ACHN (cell line): ENCODE measurements at regions not wholly inside any gene's neighbourhood (a gene's known extent, or its start where the extent isn't known, plus 50 kb on each side); places are given as distances from the start of the nearest gene placed in this dataset.
A peak's percentile ranks its signal among the peaks of the same experiment; 100 is the strongest.

Source experiments
- DNase-seq: peaks from one replicate; pipeline ENCODE4 v3.0.0-alpha.2; 2015
- in situ Hi-C: cut with HindIII; loops from 2 replicates; pipeline ENCODE4 v1.10.0; 2017; ENCODE audit warnings: low sequenced_read_pairs, low pct_ligation_motif_present, low pct_unique_long_range_greater_than_20kb

DNA sequence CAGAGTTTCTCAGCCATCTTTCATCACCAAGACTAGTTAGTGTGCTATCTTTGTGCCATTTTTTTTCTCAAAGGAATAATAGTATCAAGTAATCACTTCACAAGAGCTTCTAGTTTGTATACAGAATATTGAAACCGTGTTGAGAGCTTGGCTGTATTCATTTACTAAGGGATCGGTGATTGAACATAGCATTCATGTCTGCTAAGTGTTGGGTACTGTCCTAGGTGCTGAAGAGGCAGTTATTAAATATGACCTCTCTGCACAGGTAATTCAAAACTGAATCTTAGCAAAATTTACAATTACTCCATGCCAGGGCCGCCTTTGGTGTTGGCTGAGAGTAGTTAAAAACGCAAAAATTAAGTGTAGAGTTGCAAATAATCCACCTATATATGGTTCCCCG, 355.3 kb upstream of the RORA start:
- no peak for DNase-seq
- in situ Hi-C loops: no loop called here

DNA sequence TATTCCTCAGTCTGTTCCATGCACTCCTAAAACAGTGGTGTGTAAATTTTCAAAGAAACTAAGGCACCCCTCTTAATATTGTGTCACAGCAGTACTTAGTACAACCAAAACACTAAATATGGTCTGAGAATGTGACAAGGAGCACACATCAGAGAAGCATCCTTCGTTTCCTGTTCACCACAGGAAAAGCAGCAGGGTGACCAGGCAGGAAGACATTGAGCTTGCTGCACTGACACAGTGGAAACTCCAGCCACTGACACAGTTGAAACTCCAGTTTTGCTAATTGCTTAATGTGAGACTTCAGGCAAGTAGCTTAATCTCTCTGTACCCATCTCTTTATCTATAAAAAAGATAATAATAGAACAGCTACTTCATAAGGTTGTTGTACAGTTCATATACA, 353.0 kb upstream of the RORA start:
- no peak for DNase-seq
- in situ Hi-C loops: no loop called here

DNA sequence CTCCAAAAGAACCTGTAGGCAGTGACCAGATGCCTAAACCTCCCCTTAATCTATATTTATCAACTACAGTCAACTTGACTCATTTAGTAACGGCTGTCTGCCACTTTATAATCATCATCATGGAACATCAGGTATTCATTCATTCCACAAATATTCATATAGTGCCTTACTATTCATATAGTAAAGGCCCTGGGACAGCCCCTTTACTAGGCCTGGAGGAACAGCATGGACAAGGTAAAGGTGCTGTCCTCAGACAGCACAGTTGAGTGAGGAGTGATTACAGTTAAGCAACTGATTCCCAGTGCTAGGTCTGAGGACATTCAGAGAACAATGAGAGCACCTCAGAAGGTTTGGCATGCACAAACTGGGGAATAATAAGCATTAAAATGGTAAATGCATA, 346.5 kb upstream of the RORA start:
- DNase-seq: no peak
- in situ Hi-C loops: no loop called here

DNA sequence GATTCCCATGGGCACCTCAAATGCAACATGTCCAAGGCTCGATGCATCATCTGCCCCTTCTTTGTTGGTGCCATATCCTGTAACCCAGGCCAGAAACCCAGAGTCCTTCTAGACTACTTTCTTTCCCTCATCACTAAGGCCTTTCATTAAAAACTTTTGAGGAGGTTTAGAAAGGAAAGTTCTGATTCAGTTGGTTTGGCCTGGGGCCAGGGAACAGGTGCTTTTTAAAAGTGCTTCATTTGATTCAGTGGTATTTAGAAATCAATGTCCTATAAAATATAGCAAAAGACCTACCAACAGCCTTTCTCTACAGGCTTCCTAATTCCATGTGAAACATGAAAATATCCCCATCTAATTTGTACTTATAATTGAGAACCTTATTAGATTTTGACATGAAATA, 341.9 kb upstream of the RORA start:
- in situ Hi-C loops: no loop called here
- no peak for DNase-seq

DNA sequence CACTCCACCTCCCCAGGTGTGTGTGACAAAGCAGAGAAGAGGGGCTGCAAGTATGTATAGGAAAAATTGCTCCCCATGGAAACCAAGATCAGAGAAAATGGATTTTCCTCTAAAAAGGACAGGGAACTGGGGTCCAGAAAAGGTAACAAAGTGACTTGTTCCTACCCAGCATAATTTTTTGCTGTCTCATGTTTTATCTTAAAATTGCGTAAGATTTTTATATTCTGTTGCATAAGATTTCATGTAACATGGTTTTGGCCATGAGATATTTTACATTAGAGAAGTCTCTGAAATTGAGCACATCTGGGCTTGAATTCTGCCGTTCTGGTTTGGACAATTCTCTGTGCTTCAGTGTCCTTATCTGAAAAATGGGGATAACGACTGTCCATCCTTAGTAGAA, 335.7 kb upstream of the RORA start:
- no peak for DNase-seq
- in situ Hi-C loops: no loop called here

DNA sequence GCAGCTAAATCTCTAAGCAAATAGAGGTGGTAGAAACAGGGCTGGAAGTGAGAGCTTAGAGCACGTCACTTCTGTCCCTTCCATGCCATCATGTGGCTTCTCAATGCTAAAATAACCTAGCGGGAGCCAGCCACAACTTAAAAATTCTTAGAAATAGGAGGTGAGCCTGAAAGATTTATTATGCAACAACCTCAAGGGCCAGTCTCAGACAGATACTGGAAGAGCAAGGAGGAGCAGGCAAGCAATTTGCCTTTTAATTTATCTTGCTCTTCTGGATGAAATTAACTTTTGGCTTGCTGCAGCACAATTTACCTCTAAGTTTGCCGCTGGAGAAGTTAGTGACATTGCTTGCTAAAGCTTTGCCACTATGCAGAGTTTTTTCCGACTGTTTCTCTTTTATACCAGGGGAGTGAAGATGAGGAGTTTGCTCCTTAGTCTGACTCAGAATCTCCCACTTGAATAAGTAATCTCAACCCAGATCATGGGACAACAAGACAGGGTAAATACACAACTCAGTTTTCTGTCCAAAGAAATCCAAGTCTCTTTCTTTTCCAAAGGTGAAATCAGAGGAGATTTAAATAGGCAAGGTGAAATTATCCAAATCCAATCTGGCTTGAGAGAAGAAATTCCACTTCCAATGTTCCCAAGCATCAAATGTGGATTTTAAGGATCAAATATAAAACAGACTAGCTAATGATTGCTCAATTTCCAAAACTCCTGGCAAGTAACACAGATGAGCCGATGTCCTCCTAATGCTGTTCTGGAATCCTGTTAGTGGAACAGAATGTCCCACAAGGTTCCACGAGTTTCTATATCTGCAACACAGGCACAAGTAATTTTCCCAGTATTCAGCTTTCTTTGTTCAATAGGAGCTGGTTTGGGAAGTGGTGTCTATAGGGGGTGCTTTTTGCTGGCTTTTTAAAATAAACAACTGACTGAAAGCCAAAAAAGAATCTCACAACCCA, 329.4 kb upstream of the RORA start:
- no peak for DNase-seq
- in situ Hi-C loops: no loop called here

DNA sequence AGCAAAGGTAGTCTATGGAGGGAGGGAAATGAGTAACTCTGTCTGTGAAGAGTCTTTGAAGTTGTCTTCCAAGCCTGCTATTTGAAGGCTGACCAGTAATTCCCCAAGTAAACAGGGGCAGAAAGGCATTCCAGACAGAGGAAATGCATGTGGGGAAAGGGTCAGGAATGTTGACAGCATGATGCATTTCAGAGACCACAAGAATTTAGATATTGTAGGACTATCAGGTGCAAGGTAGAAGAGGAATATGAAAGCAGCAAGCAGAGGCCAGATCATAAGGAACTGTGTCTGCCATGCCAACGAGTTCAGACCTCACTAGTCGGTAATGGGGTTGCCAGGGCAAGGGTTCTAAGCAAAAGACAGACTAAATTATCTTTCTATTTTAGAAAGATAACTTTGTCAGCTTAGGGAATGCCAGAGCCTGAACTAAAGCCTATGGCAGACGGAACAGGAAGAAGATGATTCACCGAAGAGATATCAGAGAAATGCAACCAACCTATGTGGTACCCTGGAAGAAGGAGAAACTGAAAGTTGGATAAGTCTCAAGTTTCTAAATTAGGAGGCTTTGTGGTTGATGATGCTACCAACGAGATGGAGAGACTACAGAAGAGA, 327.0 kb upstream of the RORA start:
- peak; percentile 78 for DNase-seq
- in situ Hi-C loops: no loop called here

DNA sequence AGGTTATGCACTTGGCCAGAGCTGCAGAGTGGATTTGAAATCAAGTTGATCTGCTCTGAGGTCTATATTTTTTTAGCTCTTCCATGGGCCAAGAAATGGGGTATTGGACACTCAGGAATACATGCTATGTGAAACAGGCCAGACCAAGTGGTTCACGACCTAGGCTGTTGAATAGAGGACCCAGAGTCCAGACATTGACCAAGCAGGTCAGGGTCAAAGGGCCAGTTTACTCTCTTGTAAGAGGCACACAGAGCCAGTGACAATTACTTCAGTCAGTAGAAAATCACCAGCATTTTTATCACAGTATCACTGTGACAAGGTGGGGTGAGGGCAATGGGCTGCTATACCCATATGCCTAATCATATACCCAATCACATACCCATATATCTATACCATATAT, 320.6 kb upstream of the RORA start:
- in situ Hi-C loops: no loop called here
- no peak for DNase-seq

DNA sequence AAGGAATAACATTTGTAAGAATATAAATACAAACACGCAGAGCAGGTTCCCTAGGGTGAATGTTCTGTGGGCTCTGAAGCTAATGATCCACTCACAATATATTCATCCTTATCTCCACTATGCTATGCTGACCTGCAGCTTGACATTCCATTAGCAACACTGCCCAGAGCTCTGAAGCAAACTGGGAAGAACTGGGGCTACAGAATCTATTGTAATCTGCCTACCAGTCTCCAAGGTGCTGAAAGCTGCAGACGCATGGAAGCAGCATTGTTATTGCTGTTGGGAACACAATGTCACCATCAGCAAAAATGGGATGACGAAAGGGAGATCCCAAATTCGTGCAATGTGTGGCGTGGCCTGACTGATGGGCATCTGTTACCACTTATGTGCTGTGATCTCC, 316.7 kb upstream of the RORA start:
- no peak for DNase-seq
- in situ Hi-C loops: no loop called here

DNA sequence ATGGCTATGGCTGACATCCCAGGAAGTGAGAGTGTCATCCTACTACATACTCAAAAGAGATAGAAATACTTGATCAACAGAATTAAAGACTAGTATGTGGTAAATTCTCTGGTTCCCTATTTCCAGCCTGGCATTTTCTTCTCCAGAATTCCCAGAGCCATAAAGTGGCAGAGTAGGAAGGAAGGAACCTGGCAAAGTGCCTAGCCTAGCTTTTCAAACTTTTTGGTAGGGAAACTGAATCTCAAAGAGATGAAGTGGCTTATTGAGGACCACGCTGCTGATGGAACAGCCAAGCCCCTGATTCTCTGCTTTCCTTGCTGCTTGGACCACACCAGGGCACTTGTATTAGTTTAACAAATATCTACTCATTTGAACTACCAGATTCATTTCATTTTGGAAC, 312.4 kb upstream of the RORA start:
- DNase-seq: no peak
- in situ Hi-C loops: no loop called here

DNA sequence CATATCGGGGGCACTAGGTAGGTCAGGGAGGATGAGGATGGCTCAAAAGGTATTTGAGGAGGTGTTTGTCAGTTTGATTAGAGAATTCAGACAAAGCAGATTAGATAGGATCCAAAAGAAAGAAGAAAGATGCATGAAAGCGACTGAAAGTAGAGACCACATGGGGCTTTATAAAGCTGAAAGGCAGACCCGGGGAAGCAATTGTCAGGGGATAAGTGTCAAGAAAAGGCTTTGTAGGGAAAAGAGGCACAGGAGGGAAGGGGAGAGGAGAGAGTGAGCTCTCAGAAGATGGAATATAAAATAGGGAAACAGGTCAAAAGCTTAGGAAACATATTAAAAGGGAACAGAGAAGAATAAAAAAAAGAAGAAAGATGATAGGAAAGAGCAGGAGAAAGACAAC, 308.2 kb upstream of the RORA start:
- no peak for DNase-seq
- in situ Hi-C loops: no loop called here

DNA sequence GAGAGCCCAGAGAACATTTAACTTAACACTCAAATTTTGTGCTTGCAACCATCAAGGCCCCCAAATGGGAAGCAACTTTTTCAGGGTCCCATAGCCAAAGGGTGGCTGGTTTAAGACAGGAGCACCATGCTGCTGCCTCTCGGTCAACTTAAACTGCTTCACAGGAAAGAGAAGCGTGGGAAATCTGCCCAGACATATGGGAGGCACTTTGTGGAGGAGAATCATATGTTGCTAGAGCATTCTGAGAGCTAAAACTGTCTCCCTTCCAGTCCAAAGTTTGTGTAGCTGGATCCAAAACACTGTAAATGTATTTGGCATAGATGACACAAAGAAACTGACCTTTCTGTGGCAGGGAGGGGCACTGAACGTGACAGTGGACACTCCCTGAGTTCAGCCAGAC, 305.9 kb upstream of the RORA start:
- DNase-seq: no peak
- in situ Hi-C loops: no loop called here

DNA sequence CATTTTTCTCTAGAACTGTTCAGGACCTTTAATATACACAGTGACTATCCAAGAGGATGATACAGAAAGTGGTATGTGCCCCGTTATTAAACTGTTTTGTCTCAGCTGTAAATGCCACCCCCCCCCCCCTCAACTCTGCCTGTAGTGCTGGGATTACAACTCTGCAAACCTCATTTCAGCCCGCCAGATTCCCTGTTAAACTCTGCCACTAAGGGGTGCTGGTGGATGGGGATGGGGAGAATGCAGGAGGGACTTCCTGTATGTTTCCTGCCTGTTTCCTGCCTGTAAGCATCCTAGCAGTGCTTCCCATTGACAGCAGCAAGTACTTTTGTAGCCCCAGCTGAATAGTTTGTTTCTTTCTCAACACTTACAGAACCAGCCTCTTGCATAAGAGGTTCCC, 301.7 kb upstream of the RORA start:
- in situ Hi-C loops: no loop called here
- peak; percentile 19 for DNase-seq

DNA sequence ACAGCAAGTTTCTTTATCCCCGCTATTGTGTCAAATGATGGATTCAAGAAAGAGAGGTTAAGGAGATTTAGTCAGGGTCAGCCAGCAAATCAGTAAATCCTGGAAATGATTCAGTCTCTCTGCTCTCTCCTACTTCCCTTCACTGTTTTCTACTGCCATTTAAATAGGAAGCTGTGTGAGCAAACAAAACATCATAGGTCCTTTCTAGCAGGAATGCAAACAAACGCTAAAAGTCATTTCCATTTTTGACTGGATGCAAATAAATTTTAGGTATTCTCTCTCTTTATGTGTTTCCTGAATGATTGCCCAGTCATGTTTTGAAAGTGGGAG, 299.4 kb upstream of the RORA start:
- DNase-seq: no peak
- in situ Hi-C loops: no loop called here

DNA sequence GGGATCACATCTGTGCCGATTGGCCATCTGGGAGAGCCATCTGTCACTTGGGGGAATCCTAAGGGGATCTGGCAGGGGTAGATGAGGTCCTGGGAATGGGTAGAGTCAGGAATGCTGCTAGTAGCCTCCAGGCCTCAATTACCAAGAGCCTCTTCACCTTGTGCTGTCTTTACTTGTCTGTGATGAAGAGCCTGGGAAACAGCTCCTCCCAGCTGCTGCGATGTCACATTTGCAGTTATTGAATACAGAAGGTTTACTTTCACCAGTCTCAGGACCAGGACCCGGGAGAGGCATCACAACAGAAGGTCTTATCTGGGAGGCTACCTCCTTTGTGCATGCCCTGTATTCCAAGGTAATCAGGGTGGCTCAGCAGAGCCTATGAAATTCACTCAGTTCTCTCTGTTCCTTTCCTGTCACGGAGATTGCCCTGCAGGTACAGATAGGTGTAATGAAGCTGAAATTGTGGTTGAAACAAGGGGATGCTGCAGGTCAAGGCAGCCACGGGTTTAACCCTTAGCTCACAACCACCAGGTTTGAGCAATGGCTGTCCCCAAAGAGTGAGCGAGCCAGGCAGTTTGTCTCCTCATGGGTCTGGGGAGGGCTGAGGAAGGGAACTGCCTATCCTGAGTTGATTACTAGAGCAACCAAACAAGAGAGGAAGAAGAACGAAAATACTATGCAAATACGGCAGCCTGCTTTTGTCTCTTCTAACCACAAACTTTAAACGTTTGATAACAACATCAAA, 298.9 kb upstream of the RORA start:
- no peak for DNase-seq
- in situ Hi-C loops: no loop called here

DNA sequence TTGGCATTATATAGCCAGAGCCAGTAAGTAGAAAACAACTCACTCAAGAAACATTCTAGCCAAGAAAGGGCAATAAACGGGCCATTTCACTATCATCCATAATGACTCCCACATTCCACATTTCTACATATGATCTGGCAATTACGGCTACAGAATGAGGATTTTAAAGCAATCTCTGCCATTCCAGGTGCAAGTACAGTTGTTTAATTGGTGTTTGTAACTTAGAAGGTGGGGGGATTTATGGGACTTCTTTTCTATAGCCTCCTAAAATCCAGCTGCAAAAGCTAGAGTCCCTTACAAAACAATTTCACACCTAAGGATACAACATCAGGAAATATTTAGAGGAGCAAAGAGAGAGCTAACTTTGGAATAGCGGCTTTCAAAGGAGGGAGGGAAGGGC, 295.4 kb upstream of the RORA start:
- in situ Hi-C loops: no loop called here
- no peak for DNase-seq

DNA sequence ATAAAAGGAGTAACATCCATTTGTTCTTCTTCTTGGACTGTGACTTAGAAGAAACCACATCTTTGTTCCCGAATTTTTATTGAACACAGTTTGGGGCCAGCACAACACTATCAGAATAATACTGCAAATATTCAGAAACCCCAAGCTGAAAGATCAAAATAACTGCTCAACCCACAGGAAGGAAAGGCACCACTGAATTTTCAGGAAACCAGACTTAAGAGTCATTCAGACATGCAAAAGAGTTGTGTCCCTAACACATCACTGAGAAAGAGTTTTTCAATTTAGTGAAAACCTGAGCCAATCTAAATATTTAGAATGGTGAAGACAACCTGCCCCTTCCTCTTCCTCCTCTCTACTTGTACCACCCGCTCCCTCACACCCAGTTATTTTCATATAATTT, 295.0 kb upstream of the RORA start:
- in situ Hi-C loops: no loop called here

DNA sequence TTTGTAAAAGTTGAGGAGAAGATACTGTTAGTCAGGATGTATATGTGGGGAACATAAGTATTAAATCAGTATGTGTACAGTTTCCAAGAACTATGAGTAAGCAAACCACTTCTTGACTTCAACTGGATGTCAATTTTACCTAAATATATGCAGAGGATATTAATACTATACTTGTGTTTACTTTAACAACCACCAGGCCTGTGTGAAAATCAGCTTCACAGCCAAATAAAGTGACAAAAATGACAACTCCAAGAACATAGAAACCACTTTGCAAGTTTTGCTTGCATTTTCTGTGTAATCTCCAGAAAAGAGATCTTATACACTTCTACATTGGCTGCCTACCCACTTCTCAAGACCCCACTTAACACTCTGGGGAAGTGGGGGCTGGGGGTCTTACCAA, 293.3 kb upstream of the RORA start:
- DNase-seq: no peak
- in situ Hi-C loops: no loop called here

More for the DNA sequence above, 295.0 kb upstream of the RORA start:
- no peak for DNase-seq

DNA sequence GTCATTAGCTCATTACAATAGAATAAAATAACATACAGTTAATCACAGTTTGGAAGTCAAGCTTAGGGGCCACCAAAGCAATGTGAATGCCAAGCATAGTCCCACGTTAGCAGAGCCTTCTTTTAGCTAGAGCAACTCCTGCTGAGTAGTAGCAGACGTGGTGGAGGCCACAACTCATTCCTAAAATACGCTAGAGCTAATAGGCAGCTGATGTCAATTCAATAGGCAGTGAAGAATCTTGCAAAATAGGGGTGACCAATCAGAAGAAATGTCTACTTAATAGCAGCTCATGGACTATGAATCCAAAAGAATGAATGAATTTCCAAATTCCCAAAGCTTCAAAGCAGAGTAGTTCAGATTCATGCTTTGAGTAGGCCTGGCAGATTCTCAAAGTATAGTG, 292.9 kb upstream of the RORA start:
- in situ Hi-C loops: no loop called here

DNA sequence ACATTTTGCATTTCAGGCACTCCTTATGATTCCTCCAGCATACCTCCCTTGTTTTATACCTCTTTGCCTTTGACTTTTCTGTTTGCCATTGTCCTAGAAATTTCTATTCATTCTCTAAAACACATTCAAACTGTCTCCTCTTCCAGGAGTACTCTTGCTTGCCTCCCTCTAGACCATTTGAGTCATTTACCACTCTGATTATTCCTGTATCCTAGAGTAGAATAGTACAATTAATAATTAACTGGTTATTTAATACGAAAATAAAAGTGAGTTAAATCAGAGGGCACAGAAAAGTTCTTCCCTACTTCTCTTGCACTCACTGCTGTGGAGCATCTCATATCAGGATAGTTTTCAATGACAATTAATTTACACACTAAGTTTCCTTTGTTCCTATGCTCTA, 290.2 kb upstream of the RORA start:
- DNase-seq: no peak
- in situ Hi-C loops: no loop called here

More for the DNA sequence above, 292.9 kb upstream of the RORA start:
- DNase-seq: no peak
